ENCODE measurements at regions not wholly inside any gene's neighbourhood (a gene's known extent, or its start where the extent isn't known, plus 50 kb on each side); places are given as distances from the start of the nearest gene placed in this dataset.

DNA sequence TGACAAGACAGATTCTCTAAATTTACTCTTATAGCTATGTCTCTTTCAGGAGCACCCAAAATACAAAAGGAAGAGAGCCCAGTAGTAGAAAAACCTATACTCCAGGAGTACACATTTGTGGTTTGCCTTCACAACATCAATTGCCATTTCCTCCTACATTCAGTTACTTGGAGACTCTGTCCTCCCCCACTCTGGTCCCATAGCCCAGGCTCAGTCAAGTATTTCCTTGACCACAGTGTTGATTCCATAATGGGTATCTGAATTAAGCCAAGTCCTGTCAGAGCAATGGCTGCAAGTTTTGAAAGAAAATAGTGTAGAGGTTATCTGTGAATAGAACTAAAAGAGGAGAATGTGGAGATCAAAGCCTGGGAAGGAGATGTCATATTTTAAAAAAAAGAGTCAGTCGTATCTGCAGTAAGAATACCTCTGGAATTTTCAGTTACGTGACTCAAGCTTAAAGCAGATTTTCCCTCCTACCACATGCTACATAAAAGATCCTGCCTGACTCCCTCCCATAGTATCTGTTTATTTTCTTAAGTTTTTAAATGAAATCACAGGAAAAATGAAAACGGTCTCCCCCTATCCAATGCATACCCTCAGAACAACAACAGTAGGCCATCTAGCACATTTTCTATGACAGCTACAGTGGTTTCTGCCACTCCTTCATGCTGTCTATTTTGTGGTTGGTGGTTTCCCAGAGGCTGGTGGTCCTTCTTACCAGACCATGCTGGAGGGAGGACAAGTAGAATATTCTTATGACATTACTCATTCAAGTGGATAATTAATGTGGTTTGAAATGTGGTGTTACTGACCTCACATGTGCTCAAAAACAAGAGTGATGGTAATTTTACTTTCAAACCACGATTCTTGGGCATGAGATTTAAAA is 249.7 kb upstream of the TMEM161B start:
- H3K27ac ChIP-seq (ENCODE audit: low read depth), result no peak overlapping the region
- no peak overlapping the region for H2AFZ ChIP-seq
- H3K9me2 ChIP-seq (ENCODE audit: insufficient read depth), result no peaks in the 10 kb centered on the region; the same call in 1 of the 2 replicates
- no peaks in the 10 kb centered on the region for H3K27me3 ChIP-seq (ENCODE audit: insufficient read depth)
- TF ChIP-seq STAT1 (IDR thresholded peaks at IDR 0.05; ENCODE audit: unreplicated experiment) (no peak), CREB1 (CRISPR knock-in tag; IDR thresholded peaks at IDR 0.05; ENCODE audit: low read depth) (no peak), EZH2 (IDR thresholded peaks at IDR 0.05; ENCODE audit: low read depth, unreplicated experiment) (no peak), CTCF (conservative IDR thresholded peaks at IDR 0.05; ENCODE audit: low read depth in 2 of 2) (no peak), ZNF114 (CRISPR knock-in tag; IDR thresholded peaks at IDR 0.05) (no peak), JUNB (IDR thresholded peaks at IDR 0.05; ENCODE audit: unreplicated experiment) (no peak), POLR2AphosphoS5 (IDR thresholded peaks at IDR 0.05; ENCODE audit: low read depth) (no peak), NANOG (IDR thresholded peaks at IDR 0.05; ENCODE audit: borderline replicate concordance) (no peak), ETS1 (IDR thresholded peaks at IDR 0.05) (no peak), EZH2phosphoT487 (IDR thresholded peaks at IDR 0.05; ENCODE audit: unreplicated experiment) (no peak), ZNF331 (CRISPR knock-in tag; IDR thresholded peaks at IDR 0.05; ENCODE audit: low read depth) (no peak)
- TF ChIP-seq, protein P1, sequence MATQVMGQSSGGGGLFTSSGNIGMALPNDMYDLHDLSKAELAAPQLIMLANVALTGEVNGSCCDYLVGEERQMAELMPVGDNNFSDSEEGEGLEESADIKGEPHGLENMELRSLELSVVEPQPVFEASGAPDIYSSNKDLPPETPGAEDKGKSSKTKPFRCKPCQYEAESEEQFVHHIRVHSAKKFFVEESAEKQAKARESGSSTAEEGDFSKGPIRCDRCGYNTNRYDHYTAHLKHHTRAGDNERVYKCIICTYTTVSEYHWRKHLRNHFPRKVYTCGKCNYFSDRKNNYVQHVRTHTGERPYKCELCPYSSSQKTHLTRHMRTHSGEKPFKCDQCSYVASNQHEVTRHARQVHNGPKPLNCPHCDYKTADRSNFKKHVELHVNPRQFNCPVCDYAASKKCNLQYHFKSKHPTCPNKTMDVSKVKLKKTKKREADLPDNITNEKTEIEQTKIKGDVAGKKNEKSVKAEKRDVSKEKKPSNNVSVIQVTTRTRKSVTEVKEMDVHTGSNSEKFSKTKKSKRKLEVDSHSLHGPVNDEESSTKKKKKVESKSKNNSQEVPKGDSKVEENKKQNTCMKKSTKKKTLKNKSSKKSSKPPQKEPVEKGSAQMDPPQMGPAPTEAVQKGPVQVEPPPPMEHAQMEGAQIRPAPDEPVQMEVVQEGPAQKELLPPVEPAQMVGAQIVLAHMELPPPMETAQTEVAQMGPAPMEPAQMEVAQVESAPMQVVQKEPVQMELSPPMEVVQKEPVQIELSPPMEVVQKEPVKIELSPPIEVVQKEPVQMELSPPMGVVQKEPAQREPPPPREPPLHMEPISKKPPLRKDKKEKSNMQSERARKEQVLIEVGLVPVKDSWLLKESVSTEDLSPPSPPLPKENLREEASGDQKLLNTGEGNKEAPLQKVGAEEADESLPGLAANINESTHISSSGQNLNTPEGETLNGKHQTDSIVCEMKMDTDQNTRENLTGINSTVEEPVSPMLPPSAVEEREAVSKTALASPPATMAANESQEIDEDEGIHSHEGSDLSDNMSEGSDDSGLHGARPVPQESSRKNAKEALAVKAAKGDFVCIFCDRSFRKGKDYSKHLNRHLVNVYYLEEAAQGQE (IDR thresholded peaks at IDR 0.05; ENCODE audit: unreplicated experiment), result no peak
- TF ChIP-seq, protein P2, sequence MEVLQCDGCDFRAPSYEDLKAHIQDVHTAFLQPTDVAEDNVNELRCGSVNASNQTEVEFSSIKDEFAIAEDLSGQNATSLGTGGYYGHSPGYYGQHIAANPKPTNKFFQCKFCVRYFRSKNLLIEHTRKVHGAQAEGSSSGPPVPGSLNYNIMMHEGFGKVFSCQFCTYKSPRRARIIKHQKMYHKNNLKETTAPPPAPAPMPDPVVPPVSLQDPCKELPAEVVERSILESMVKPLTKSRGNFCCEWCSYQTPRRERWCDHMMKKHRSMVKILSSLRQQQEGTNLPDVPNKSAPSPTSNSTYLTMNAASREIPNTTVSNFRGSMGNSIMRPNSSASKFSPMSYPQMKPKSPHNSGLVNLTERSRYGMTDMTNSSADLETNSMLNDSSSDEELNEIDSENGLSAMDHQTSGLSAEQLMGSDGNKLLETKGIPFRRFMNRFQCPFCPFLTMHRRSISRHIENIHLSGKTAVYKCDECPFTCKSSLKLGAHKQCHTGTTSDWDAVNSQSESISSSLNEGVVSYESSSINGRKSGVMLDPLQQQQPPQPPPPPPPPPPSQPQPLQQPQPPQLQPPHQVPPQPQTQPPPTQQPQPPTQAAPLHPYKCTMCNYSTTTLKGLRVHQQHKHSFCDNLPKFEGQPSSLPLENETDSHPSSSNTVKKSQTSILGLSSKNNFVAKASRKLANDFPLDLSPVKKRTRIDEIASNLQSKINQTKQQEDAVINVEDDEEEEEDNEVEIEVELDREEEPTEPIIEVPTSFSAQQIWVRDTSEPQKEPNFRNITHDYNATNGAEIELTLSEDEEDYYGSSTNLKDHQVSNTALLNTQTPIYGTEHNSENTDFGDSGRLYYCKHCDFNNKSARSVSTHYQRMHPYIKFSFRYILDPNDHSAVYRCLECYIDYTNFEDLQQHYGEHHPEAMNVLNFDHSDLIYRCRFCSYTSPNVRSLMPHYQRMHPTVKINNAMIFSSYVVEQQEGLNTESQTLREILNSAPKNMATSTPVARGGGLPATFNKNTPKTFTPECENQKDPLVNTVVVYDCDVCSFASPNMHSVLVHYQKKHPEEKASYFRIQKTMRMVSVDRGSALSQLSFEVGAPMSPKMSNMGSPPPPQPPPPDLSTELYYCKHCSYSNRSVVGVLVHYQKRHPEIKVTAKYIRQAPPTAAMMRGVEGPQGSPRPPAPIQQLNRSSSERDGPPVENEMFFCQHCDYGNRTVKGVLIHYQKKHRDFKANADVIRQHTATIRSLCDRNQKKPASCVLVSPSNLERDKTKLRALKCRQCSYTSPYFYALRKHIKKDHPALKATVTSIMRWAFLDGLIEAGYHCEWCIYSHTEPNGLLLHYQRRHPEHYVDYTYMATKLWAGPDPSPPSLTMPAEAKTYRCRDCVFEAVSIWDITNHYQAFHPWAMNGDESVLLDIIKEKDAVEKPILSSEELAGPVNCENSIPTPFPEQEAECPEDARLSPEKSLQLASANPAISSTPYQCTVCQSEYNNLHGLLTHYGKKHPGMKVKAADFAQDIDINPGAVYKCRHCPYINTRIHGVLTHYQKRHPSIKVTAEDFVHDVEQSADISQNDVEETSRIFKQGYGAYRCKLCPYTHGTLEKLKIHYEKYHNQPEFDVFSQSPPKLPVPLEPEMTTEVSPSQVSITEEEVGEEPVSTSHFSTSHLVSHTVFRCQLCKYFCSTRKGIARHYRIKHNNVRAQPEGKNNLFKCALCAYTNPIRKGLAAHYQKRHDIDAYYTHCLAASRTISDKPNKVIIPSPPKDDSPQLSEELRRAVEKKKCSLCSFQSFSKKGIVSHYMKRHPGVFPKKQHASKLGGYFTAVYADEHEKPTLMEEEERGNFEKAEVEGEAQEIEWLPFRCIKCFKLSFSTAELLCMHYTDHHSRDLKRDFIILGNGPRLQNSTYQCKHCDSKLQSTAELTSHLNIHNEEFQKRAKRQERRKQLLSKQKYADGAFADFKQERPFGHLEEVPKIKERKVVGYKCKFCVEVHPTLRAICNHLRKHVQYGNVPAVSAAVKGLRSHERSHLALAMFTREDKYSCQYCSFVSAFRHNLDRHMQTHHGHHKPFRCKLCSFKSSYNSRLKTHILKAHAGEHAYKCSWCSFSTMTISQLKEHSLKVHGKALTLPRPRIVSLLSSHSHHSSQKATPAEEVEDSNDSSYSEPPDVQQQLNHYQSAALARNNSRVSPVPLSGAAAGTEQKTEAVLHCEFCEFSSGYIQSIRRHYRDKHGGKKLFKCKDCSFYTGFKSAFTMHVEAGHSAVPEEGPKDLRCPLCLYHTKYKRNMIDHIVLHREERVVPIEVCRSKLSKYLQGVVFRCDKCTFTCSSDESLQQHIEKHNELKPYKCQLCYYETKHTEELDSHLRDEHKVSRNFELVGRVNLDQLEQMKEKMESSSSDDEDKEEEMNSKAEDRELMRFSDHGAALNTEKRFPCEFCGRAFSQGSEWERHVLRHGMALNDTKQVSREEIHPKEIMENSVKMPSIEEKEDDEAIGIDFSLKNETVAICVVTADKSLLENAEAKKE (CRISPR knock-in tag; IDR thresholded peaks at IDR 0.05), result no peak
- H3F3A ChIP-seq (replicated peaks; ENCODE audit: low read depth), result no peaks in the 10 kb centered on the region
- no peak overlapping the region for H3K27ac Mint-ChIP-seq
- no peak overlapping the region for H3K4me3 ChIP-seq
- peaks cover 3% of the 10 kb centered on the region for H3K27me3 Mint-ChIP-seq (ENCODE audit: insufficient read depth, low read depth, poor library complexity)
- no peaks in the 10 kb centered on the region for H3K36me3 ChIP-seq (ENCODE audit: insufficient read depth)
- H3K4me1 ChIP-seq (ENCODE audit: insufficient read depth), result no peaks in the 10 kb centered on the region
- no peaks in the 10 kb centered on the region for H3K4me1 Mint-ChIP-seq
- H3K4me2 ChIP-seq, result no peak overlapping the region
- ATAC-seq, result no peak
- no peaks in the 10 kb centered on the region for H3K36me3 Mint-ChIP-seq (ENCODE audit: low read depth)
- H3K4me3 Mint-ChIP-seq, result no peak overlapping the region
- DNase-seq (ENCODE audit: low spot score), result no peak
- no peaks in the 10 kb centered on the region for H3K79me2 ChIP-seq (replicated peaks; ENCODE audit: insufficient read depth)
- no peaks in the 10 kb centered on the region for H3K9me3 Mint-ChIP-seq
- no peaks in the 10 kb centered on the region for H4K20me1 ChIP-seq (replicated peaks; ENCODE audit: insufficient read depth)

All from GM23338 (cell line).